ENCODE measurements at regions not wholly inside any gene's neighbourhood (a gene's known extent, or its start where the extent isn't known, plus 50 kb on each side); places are given as distances from the start of the nearest gene placed in this dataset.

DNA sequence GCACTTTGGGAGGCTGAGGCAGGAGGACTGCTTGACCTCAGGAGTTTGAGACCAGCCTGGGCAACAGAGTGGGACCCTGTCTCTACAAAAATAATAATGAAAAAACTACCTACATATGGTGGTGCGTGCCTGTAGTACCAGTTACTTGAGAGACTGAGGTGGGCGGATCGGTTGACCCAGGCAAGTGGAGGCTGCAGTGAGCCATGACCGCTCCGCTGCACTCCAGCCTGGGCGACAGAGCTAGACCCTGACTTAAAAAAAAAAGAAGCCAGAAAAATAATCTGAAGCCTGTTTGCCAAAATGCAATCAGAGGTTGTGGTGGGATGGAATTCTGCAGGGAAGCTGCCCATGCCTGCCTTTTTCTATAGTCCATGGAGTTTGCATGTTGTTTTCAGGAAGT is 50.4 kb upstream of the GGTA1 start:
- intact Hi-C loops (cut with DNase I): loop anchor here (5.0 to 10.0 kb wide), 2 partner anchors 55 to 442 kb away; no protein-coding TSS in a partner anchor
- DNase-seq: no peak

DNA sequence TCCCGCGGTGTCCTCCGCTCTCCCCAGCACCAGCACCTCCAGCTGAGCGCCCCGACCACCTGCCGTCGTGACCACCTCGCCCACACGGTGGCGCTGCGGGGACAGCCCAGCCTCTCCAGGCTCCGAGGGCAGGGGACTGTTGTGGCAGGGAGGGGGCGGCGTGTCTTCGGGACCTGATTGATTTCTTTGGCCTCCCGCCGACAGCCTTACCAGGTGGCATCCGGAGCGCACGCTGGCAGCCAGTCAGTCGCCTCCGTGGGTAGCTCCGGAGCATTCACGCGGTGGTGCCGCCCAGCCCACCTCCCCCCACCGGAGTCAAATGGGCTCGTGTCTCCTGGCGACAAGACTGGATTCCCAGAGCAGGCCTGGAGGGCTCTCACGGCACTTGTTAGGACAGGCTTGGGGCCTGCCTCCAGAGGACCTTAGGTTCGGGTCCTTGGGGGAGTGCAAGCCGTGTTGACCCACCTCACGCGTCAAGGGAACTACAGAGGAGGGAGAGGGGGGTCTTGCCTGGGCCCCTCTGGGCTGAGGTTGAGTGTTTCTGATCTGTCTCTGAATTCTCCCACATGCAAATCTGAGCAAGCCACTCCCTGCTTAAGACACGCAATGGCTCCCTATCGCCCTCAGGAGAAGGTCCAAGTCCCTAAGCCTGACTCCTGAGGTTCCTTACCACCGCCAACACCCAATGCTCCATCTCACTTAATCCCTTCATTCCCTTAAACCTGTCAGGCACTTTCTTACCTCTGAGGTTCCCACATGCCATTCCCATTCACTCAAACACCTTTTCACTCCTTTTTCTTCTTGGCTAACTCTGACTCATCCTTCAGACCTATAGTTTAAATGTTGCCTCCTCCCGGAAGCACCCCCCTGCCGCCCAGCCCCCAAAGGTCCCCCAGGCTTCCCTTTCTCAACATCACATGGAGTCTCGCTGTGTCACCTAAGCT is 51.2 kb upstream of the GGTA1 start:
- peak; percentile 78 to 94 (median 88) for DNase-seq
- intact Hi-C loops (cut with DNase I): loop anchor here (5.0 to 10.0 kb wide), 2 partner anchors 54 to 441 kb away; no protein-coding TSS in a partner anchor

DNA sequence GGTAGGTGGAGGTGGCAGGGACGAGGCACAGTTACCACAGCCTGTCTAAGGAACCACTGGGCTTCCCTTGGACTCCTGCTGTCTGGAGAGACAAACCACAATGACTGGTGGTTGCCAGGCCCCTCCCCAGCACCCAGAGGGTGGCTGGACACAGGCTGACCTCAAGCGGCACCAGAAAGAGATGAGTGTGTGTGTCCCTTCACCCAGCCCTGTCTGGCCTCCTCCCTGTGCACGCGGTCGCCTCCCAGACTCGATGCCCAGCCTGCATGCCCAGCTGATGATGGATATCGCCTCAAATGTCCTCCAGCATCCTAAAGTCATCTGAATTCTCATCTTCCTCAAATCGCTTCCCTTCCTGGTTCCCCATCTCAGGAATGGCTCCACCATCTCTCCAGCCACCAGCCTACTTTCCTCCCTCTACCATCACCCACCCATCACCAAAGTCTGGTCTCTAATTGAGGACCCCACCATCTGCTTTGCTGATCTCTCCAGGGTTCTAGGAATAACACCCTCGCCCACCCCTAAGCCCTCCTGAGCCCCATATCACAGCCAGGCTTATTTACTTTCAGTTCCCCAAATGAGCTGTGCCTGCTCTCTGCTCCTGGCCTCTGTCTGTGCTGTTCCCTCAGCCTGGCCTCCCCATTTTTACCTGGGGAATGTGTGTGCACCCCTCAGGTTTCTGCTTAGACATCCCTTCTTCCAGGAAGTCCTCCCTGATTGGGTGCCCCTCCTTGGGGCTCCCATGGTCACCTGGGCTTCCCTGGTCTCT is 52.5 kb upstream of the GGTA1 start:
- peak in 17 of 42 donors; percentile 23 to 66 (median 41) for DNase-seq
- intact Hi-C loops (cut with DNase I): loop anchor here (5.0 to 10.0 kb wide), 2 partner anchors 53 to 440 kb away; no protein-coding TSS in a partner anchor

DNA sequence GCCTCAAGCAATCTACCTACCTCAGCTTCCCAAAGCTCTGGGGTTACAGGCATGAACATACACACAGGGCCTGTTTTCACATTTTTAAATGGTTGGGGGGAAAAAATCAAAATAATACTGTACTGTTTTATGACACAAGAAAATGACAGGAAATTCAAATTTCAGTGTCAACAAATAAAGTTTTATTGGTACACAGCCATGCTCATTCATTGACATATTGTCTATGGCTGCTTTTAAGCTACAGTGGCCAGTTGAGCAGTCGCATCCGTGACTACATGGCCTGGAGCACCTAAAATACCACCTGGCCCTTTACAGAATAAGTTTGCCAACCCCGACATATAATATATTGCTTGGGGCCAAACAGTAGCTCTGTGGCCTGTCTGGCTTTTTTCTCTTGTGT is 56.4 kb upstream of the GGTA1 start:
- intact Hi-C loops (cut with DNase I): loop anchor here (10.0 kb wide), 1 partner anchor 49 kb away; no protein-coding TSS in a partner anchor
- no peak for DNase-seq

DNA sequence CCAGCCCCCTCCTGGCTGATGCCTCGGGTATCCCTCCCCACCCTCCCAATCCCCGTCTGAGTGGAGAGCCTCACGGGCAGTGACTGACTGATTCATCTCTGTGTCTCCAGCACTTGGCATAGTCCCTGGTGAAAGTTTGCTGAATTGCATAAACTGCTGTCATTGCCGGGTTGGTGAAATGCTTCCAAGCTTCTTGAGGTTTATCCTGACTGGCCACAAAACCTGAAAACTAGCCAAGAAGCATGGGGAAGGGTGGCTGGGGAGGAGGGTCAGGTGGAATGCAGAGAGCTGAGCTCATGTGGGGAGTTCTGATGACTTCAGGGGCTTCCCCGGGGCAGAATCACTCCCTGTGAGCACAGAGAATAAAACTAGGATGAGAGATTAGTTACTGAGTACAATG is 56.9 kb upstream of the GGTA1 start:
- peak in 5 of 42 donors; percentile 22 to 74 (median 43) for DNase-seq

DNA sequence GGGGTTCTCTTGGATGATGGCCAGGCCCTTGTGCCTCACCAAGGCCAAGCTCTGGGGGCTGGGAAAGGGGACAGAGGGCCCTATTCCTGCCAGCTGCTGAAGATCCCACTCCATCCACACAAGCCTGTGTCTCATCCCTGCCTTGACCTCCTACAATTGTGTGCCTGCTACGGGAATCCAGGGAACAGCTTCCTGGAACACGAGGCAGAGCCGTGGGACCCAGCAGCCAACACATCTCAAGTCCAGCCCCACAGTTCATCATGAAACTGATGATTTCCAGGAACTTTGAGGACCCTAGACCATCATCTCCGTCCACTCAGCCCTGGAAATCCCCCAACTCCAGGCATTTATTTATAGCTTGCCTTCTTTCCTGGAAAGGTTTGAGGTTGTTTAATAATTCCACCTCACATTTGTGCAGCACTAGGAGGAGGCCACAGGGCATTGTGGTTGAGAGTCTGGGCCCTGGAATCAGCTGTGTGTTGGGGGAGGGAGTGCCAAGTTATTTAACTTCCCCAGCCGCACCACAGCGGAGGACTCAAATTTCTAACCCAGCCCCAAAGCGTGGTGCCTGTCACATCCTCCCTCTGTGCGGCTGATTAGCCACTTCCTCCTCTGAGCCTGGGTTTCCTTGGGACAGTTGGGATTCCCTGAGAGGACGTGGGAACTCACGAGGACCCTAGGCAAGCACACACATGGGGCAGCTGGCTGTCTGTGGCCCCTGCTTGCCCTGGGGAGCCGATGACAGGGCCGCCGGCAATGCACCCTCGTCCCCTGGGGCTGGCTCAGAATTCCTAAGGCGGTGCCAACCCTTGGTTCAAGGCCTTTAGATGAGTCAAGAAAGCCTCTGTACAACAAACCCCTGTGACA is 58.2 kb upstream of the GGTA1 start:
- peak in 26 of 42 donors; percentile 22 to 74 (median 49) for DNase-seq
- intact Hi-C loops (cut with DNase I): loop anchor here (10.0 kb wide), 1 partner anchor 47 kb away; no protein-coding TSS in a partner anchor

More for the DNA sequence above, 56.9 kb upstream of the GGTA1 start:
- intact Hi-C loops (cut with DNase I): loop anchor here (10.0 kb wide), 1 partner anchor 48 kb away; no protein-coding TSS in a partner anchor

DNA sequence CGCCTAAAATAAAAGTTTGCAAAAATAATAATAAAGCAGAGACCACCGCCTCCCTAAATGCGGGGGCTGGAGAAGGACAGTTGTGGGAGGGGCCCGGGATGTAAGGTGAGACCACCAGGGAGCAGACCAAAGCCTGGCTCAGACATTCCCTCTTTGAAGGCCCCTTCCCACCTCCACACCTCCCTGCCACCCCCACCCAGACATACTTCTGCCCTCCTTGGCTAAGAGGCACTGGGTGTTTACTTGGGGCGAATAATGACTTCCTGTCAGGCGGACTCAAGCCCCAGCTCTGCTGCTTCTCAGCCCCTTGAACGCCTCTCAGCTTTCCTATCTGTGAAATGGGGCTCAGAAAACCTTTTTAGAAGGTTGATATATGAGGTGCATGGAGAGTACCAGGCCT is 58.8 kb upstream of the GGTA1 start:
- intact Hi-C loops (cut with DNase I): loop anchor here (10.0 kb wide), 1 partner anchor 46 kb away; no protein-coding TSS in a partner anchor
- DNase-seq: no peak

DNA sequence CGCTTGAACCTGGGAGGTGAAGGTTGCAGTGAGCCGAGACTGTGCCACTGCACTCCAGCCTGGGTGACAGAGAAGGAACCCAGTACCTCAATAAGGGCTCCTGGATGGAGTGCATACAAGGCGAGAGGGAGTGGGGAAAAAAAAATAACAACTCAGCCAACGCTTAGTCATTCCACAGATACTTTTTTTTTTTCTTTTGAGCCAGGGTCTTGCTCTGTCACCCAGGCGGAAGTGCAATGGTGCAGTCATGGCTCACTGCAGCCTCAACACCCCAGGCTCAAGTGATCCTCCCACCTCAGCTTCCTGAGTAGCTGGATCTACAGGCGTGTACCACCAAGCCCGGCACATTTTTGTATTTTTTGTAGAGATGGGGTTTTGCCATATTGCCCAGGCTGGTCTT is 59.5 kb upstream of the GGTA1 start:
- DNase-seq: no peak
- intact Hi-C loops (cut with DNase I): loop anchor here (10.0 kb wide), 1 partner anchor 46 kb away; no protein-coding TSS in a partner anchor

DNA sequence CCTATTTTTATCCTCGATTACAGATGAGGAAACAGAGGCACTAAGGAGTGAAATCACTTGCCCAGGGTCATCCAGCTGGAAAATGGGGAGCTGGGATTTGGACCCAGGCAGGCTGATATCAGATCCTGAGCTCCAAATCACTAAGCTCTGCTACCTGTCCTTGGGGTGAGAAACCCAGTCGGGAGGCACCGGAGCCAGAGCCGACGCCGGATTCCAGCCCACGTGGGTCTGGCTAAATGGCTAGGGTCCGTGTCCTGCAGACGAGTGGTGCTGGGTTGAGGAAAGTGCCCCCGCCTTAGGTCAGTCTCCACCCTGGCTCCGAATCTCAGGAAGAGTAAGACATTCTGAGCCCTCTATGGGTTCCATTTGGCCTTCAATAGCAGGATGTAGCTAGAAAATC is 61.3 kb upstream of the GGTA1 start:
- no peak for DNase-seq
- intact Hi-C loops (cut with DNase I): no loop called here

DNA sequence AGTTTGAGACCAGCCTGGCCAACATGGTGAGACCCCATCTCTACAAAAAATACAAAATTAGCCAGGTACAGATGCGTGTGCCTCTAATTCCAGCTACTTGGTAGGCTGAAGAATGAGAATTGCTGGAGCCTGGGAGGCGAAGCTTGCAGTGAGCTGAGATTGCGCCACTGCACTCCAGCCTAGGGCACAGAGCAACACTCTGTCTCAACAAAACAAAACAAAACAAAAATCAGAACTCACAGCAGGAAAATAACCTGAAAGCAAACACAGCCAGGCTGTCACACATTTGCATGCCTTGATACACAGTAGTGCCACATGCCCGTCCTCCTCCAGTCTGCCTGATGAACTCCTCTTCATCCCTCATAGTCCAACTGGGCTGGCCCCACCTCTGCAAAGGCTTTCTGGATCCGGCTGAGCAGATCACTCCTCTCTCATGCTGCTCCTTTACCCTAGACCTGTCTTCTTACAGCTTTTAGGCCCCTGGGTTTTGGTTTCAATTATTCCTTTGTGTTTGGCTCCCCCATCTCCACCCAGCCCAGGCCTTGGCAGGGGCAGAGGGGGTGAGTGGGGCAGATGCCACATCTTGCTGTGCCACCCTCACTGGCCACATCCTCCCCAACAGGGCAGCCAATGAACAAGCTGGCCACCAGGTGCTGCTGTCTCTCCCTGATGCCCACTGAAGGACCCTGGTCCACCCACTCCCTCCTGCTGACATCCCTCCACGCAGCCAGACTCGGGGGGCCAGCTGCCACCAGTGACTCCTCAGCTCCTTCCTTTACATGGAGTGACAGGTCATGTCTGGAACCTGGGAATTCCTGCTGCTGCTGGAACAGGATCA is 62.0 kb upstream of the GGTA1 start:
- no peak for DNase-seq
- intact Hi-C loops (cut with DNase I): no loop called here

DNA sequence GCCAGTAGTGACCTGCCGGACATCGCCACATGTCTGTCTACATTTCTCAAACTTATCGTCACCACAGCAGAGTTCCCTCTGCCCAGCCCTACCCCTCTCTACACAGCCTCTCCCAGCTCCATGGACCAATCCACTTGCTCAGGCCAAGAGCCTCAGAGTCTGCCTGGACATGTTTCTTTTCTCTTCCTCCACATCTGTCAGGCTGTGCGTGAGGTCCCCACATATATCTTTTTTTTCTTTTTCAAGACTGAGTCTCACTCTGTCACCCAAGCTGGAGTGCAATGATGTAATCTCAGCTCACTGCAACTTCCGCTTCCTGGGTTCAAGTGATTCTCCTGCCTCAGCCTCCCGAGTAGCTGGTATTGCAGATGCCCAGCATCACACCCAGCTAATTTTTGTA is 62.7 kb upstream of the GGTA1 start:
- DNase-seq: no peak
- intact Hi-C loops (cut with DNase I): no loop called here

DNA sequence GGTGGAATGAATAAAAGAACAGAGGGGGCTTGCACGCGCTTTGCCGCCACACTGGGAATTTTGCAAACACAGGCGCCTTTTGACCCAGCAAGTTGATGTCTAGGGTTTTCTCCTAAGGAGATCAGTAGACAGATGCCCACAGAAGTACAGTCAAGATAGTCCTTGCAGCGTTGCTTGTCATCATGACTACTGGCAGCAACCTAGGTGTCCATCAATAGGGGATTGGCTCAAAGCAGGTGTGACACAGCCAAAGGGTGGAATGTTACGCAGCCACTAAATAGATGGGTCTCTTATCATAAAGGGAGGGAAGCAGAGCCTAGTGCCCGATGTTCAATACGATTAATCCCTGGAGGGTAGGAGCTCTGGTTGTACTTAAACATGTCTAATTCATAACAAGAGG is 63.8 kb upstream of the GGTA1 start:
- DNase-seq: no peak
- intact Hi-C loops (cut with DNase I): no loop called here

DNA sequence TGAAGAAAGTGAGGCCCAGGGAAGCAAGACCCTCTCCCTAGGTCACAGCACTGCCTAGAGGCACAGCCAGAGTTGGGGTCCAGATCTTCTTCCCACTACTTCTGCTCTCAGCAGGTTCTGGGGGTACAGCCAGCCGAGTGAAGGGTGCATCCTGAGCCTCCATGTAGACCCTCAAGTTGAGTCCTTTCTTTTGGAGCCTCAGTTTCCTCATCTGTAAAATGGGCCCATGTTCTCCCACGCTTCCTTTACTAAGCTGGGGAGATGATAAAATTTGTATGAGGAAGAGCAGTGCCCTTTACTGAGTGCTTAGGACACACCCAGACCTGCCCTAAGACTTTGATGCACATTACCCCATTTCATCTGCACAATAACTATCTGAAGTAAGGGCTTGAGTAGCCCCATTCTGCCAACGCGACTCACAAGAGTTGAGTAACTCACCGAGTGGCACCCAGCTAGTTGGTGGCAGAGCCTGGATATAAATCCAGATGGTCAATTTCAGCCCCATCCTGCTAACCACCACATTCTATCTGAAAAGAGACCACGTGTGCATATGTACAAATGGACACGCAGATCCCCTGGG is 64.3 kb upstream of the GGTA1 start:
- no peak for DNase-seq
- intact Hi-C loops (cut with DNase I): no loop called here

DNA sequence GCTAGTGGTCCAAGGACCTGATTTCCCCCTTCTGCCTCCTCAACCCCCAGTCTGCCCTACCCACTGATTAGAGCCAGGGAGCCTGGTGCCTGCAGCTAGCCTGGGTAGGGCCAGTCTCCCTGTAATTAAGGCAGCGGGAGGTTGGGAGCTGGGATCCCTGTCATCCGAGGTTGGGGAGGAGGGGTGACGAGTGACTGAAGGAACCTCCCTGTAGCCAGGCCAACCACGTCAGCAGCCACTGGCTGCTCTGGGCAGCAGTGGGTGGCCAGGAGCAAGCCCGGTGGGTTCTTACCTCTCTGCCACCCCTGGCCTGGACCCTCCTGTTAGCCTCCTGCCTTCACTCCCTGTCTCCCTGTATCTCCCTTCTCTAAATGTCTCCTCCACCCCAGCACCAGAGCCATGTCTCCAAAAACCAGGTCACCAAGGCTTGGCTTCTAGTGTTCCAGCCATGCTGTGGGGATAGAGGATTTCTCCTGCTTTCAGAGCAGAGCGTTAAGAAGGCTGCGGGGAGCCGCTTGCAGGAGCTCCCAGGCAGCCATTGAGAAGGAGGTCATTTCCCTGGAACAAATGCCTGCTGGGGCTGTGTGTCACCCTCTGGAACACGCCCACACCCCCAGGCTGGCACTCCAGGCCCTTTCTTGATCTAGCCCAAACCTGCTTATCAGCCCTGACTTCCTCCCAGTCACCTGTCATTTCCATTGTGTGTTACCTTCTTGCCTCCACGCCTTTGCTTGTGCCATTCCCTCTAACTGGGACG is 65.0 kb upstream of the GGTA1 start:
- peak in 2 of 42 donors; percentile 20 to 47 for DNase-seq
- intact Hi-C loops (cut with DNase I): no loop called here

DNA sequence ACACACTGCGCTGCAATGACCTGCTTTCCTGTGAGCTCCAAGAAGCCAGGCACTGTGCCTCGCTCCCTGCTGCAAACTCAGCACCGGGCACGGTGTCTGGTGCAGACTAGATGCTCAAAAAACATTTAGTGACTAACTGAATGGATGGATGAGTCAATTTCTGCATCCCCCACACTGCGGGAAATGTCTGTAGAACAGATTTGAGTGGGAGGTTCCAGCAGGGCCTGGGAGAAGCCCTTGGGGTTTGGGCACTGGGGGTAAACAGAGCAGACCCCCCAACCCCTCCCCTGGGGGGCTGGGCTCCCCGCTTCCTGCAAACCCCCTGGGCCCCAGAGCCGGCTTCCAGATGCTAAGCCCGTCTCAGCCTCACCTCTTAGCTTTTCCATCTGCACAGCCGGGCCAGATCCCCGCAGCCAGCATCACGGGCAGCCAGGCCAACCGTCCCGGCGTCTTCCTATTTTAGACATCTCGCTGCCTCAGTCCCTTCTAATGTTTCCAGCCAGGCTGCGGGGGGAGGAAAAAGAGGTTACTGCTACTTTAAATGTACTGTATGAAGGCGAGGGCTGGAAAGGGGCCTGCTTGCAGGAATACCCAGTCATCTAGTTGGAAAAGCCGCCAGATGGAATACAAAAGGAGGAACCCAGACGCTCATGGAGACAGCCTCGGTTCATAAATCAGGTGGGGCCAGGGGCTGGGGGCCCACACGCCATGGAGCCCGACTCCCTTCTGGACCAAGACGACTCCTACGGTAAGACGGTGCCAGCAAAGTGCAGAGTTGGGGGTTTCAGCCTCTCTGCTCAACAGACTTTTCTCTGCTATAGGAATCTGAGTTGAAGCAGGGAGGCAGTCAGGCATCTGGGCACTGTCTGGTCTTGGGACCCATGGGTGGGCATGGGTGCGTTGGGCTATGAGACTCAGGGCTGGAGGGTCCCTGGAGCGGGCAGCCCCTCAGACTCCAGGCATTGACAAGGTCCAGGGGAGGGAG is 67.1 kb upstream of the GGTA1 start:
- intact Hi-C loops (cut with DNase I): no loop called here
- DNase-seq: peak in 40 of 42 donors; percentile 45 to 92 (median 74)

All from head of caudate nucleus (tissue), 42 donors.